D341Med (cell line): ENCODE measurements at regions not wholly inside any gene's neighbourhood (a gene's known extent, or its start where the extent isn't known, plus 50 kb on each side); places are given as distances from the start of the nearest gene placed in this dataset.

Source experiments
- DNase-seq: peaks from one replicate; pipeline ENCODE4 v3.0.0; 2012; ENCODE audit warnings: low spot score

GRCh38 chr6:54059683-54060082 is 51.6 kb upstream of the MLIP start:
- DNase-seq, result no peak

GRCh38 chr6:54060286-54060685 is 51.0 kb upstream of the MLIP start:
- no peak for DNase-seq
